HG02642 (cell line): ENCODE measurements at regions not wholly inside any gene's neighbourhood (a gene's known extent, or its start where the extent isn't known, plus 50 kb on each side); places are given as distances from the start of the nearest gene placed in this dataset.
"Not testable (repeated sequence)": the region's sequence is repeated elsewhere in the genome, so short reads cannot be mapped to it uniquely, and the experiment has no call there.

Experiments
- ATAC-seq: cut with Tn5 transposase; IDR thresholded peaks from one replicate; pipeline ENCODE4 v1.9.1; 2021; ENCODE audit warnings: mild to moderate bottlenecking; ENCODE audit not compliant: unreplicated experiment, poor library complexity

DNA sequence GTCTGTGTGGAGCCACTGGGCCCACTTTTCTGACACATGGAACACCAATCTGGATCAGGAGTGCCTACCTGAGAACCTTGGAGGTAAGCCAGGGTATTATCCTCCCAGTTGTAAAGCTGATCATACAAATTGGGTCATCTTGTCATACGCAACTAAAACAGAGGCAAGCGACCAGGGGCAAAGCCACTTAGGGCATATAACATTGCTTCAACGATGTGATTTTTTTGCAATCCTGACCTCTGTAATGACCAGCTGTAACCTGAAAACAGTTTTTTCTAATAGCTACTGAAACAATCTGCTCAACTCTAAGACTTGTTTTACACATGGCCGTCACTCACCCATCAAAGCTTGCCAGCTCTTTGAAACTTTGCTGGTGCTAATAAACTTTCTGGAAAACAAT is 261.5 kb upstream of the AGTR2 start:
- no peak for ATAC-seq

GRCh38 chrX:115911967-115912366 is 258.6 kb upstream of the AGTR2 start:
- ATAC-seq, result peak; percentile 0

GRCh38 chrX:115912372-115912897 is 258.1 kb upstream of the AGTR2 start:
- peak; percentile 96 for ATAC-seq

- ATAC-seq, result peak; percentile 39
Measured at GRCh38 chrX:115913575-115913974, 257.0 kb upstream of the AGTR2 start.

GRCh38 chrX:115915625-115916024 is 254.9 kb upstream of the AGTR2 start:
- not testable (repeated sequence) for ATAC-seq

DNA sequence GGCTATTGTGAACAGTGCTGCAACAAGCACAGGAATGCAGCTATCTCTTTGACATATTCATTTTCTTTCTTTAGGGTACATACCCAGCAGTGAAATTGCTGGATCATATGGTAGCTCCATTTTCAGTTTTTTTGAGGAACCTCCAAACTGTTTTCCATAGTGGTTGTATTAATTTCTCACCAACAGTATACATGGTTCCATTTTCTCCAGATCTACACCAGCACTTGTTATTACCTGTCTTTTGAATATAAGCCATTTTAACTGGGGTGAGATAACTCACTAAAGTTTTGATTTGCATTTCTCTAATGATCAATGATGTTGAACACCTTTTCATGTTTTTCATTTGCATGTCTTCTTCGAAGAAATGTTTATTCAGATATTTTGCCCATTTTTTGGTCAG is 241.1 kb upstream of the AGTR2 start:
- ATAC-seq, result no peak

- no peak for ATAC-seq
Measured at GRCh38 chrX:115936008-115936407, 234.5 kb upstream of the AGTR2 start.

- no peak for ATAC-seq
Measured at GRCh38 chrX:115939070-115939469, 231.5 kb upstream of the AGTR2 start.

DNA sequence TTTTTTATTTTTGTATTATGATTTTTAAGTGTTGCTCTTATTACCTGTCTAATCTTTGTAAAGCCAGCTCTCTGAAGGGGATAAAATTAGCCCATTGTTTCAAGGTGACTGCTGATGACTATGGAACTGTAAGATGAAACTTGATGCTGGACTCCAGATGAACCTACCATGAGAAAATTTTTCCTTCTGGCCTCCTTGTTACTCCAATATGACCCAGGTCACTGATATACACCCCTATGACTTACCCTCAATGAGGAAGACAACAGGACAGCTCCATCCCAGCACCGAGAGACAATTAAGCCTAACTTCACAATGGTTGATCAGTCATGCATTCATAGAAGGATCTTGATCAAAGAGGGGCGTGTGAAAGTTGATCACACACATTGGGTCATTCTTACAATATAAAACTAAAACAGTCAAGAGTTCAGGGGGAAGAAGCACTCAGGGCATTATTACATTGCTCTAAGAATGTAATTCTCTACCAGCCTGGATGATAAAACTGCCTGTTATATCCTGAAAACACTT is 230.8 kb upstream of the AGTR2 start:
- no peak for ATAC-seq

GRCh38 chrX:115940348-115940747 is 230.2 kb upstream of the AGTR2 start:
- peak; percentile 33 for ATAC-seq

GRCh38 chrX:115940888-115941332 is 229.6 kb upstream of the AGTR2 start:
- peak; percentile 74 for ATAC-seq

DNA sequence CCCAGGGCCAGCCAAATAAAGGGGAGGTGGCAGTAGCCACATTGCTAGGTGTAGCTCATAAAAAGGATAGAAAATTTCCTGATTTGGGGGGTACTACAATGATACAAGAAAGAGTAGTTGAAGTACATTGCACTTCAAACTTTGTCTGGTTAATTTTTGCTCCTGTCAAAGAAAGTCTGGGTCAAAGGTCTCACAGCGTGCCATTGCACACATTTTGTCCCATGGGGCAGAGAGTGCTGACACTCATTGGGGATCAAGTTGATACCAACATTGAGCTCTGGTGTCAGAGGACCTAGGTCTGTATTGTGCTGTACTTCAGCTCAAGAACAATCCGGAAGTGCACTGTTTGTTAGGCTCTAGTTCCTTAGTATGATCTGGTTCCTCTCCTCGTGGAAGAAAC is 229.2 kb upstream of the AGTR2 start:
- no peak for ATAC-seq

GRCh38 chrX:115946059-115946458 is 224.5 kb upstream of the AGTR2 start:
- ATAC-seq, result no peak

GRCh38 chrX:115948018-115948923 is 222.3 kb upstream of the AGTR2 start:
- ATAC-seq, result no peak

GRCh38 chrX:115949900-115950822 is 220.4 kb upstream of the AGTR2 start:
- ATAC-seq, result no peak

- no peak for ATAC-seq
Measured at GRCh38 chrX:115952417-115953092, 218.0 kb upstream of the AGTR2 start.

GRCh38 chrX:115957862-115958490 is 212.6 kb upstream of the AGTR2 start:
- no peak for ATAC-seq

- ATAC-seq, result no peak
Measured at GRCh38 chrX:115958687-115959359, 211.7 kb upstream of the AGTR2 start.
